ENCODE measurements at regions not wholly inside any gene's neighbourhood (a gene's known extent, or its start where the extent isn't known, plus 50 kb on each side); places are given as distances from the start of the nearest gene placed in this dataset.

GRCh38 chr5:77924081-77924480 lies 147.9 kb upstream of the TBCA start:
- TF ChIP-seq POLR2AphosphoS5 (IDR thresholded peaks at IDR 0.05; ENCODE audit: low read depth, low read length): no peak
- no peak for TF ChIP-seq REST (IDR thresholded peaks at IDR 0.05; ENCODE audit: insufficient read depth in 1 of 2, low read depth in 2 of 2, low read length in 2 of 2)

GRCh38 chr5:77923666-77924065 lies 147.5 kb upstream of the TBCA start:
- no peak for TF ChIP-seq SIN3A (IDR thresholded peaks at IDR 0.05; ENCODE audit: borderline replicate concordance, insufficient read depth, low read length)
- TF ChIP-seq REST (IDR thresholded peaks at IDR 0.05; ENCODE audit: insufficient read depth in 1 of 2, low read depth in 2 of 2, low read length in 2 of 2): no peak
- no peak for TF ChIP-seq FOXP2 (optimal IDR thresholded peaks at IDR 0.05; ENCODE audit: borderline replicate concordance, extremely low read depth, extremely low read length, insufficient read depth)
- TF ChIP-seq TAF1 (IDR thresholded peaks at IDR 0.05; ENCODE audit: borderline replicate concordance, insufficient read depth, low read length): no peak

- no peak for TF ChIP-seq POLR2AphosphoS5 (IDR thresholded peaks at IDR 0.05; ENCODE audit: low read depth, low read length)
- TF ChIP-seq REST (IDR thresholded peaks at IDR 0.05; ENCODE audit: insufficient read depth in 1 of 2, low read depth in 2 of 2, low read length in 2 of 2): no peak
- TF ChIP-seq SIN3A (IDR thresholded peaks at IDR 0.05; ENCODE audit: borderline replicate concordance, insufficient read depth, low read length): no peak
- no peak for TF ChIP-seq FOXP2 (optimal IDR thresholded peaks at IDR 0.05; ENCODE audit: borderline replicate concordance, extremely low read depth, extremely low read length, insufficient read depth)
- TF ChIP-seq TAF1 (IDR thresholded peaks at IDR 0.05; ENCODE audit: borderline replicate concordance, insufficient read depth, low read length): no peak
Measured at GRCh38 chr5:77921094-77921768, 145.1 kb upstream of the TBCA start.

GRCh38 chr5:77920359-77921058 lies 144.4 kb upstream of the TBCA start:
- TF ChIP-seq TAF1 (IDR thresholded peaks at IDR 0.05; ENCODE audit: borderline replicate concordance, insufficient read depth, low read length) (no peak), REST (IDR thresholded peaks at IDR 0.05; ENCODE audit: insufficient read depth in 1 of 2, low read depth in 2 of 2, low read length in 2 of 2) (peak; percentile 71 to 85), FOXP2 (optimal IDR thresholded peaks at IDR 0.05; ENCODE audit: borderline replicate concordance, extremely low read depth, extremely low read length, insufficient read depth) (no peak)

- TF ChIP-seq SIN3A (IDR thresholded peaks at IDR 0.05; ENCODE audit: borderline replicate concordance, insufficient read depth, low read length) (no peak), FOXP2 (optimal IDR thresholded peaks at IDR 0.05; ENCODE audit: borderline replicate concordance, extremely low read depth, extremely low read length, insufficient read depth) (no peak), TAF1 (IDR thresholded peaks at IDR 0.05; ENCODE audit: borderline replicate concordance, insufficient read depth, low read length) (no peak), REST (IDR thresholded peaks at IDR 0.05; ENCODE audit: insufficient read depth in 1 of 2, low read depth in 2 of 2, low read length in 2 of 2) (no peak), POLR2AphosphoS5 (IDR thresholded peaks at IDR 0.05; ENCODE audit: low read depth, low read length) (no peak)
Measured at GRCh38 chr5:77915346-77915745, 139.2 kb upstream of the TBCA start.
